Breast epithelium (tissue), 4 donors: ENCODE measurements at regions not wholly inside any gene's neighbourhood (a gene's known extent, or its start where the extent isn't known, plus 50 kb on each side); places are given as distances from the start of the nearest gene placed in this dataset.

Experiments used
- DNase-seq, 2 donors: peaks; one replicate each; pipeline ENCODE4 v3.0.0-alpha.2; 2019; ENCODE audit warnings: low spot score in 2 of 2
- H3K27ac ChIP-seq, 2 donors: fragments of 200-600 bp; sonication (generic) in 1 of 2; one replicate each; pipeline ENCODE4 v1.5.1; 2016 to 2019; ENCODE audit warnings: mild to moderate bottlenecking in 1 of 2
- H3K27me3 ChIP-seq, 2 donors: fragments of 200-600 bp; sonication (generic) in 1 of 2; one replicate each; pipeline versions ENCODE4 v1.5.1 to v1.6.0; 2017 to 2019; ENCODE audit warnings: control low read depth in 1 of 2, mild to moderate bottlenecking in 1 of 2
- H3K36me3 ChIP-seq: fragments of 200-600 bp; one replicate; pipeline ENCODE4 v1.5.1; 2019
- H3K4me1 ChIP-seq, 2 donors: fragments of 200-600 bp; sonication (generic); one replicate each; pipeline ENCODE4 v1.5.1; 2016 to 2019; ENCODE audit warnings: control low read depth in 1 of 2
- H3K4me3 ChIP-seq, 3 donors: fragments of 200-600 bp; sonication (generic); 1 replicate in 2 of 3; 2 replicates in 1 of 3; pipeline ENCODE4 v1.5.1; 2016 to 2019; ENCODE audit warnings: mild to moderate bottlenecking in 3 of 3, moderate library complexity in 2 of 3
- H3K9me3 ChIP-seq, 2 donors: fragments of 200-600 bp; sonication (generic) in 1 of 2; one replicate each; pipeline ENCODE4 v1.5.1; 2016 to 2019; ENCODE audit warnings: control low read depth in 1 of 2
- POLR2A ChIP-seq: fragments of 450-650 bp; IDR thresholded peaks from one replicate; pipeline ENCODE4 v1.6.1; 2016; ENCODE audit warnings: antibody characterized with exemption, mild to moderate bottlenecking, moderate library complexity
- POLR2AphosphoS5 ChIP-seq, 3 donors: sonication (generic); formaldehyde crosslinking; IDR thresholded peaks; one replicate each; pipeline ENCODE4 v1.6.1; 2017; ENCODE audit warnings: antibody characterized with exemption in 3 of 3
- intact Hi-C: fragments of 100-400 bp; cut with DNase I; formaldehyde crosslinking; loops from one replicate; pipeline ENCODE4 v1.15.1; 2023; ENCODE audit warnings: low total_unique reads
- TF ChIP-seq, protein P1 (sequence below), 3 donors: fragments of 450-650 bp; IDR thresholded peaks; one replicate each; pipeline ENCODE4 v1.5.1; 2016 to 2017; ENCODE audit warnings: antibody characterized with exemption in 3 of 3, mild to moderate bottlenecking in 3 of 3, moderate library complexity in 3 of 3

DNA sequence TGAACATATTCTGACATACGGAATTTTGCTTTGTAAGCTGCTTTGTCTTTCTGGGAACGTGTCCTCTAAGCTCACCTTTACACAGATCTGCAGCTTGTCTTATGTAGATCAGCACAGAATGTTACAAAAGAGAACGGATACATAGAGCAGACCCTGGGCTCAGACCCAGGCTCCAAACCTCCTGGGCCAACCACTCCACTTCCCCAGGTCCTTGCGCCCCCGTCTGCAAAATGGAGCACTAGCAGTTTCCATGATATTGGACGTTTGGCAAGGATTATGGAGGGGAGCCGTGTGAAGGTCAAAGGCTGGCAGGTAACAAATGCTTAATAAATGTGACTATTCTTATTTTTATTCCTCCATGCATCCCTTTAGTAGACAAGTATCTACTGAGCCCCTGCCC, 358.4 kb downstream of the CTTN start:
- intact Hi-C loops, result no loop called here

DNA sequence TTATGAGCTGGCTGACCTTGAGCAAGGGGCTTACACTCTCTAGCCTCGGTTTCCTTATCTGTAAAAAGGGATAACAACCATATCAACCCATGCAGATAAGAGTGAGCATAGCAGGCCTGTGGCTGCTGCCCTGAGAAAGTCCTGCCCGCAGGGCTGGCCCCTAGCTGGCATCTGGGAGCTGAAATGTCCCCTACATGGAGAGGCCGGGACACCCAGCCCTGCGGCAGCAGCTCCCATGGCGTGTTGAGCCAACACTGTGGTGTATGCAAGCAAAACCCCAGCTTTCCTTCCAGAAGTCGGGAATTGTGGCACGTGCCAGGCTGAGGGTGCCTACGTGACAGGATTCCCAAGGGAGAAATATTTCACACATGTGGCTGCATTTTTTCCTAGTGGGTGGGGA, 358.9 kb downstream of the CTTN start:
- H3K4me1 ChIP-seq, result no peaks in the 10 kb centered on the region
- no peak overlapping the region for H3K4me3 ChIP-seq
- TF ChIP-seq, protein P1, sequence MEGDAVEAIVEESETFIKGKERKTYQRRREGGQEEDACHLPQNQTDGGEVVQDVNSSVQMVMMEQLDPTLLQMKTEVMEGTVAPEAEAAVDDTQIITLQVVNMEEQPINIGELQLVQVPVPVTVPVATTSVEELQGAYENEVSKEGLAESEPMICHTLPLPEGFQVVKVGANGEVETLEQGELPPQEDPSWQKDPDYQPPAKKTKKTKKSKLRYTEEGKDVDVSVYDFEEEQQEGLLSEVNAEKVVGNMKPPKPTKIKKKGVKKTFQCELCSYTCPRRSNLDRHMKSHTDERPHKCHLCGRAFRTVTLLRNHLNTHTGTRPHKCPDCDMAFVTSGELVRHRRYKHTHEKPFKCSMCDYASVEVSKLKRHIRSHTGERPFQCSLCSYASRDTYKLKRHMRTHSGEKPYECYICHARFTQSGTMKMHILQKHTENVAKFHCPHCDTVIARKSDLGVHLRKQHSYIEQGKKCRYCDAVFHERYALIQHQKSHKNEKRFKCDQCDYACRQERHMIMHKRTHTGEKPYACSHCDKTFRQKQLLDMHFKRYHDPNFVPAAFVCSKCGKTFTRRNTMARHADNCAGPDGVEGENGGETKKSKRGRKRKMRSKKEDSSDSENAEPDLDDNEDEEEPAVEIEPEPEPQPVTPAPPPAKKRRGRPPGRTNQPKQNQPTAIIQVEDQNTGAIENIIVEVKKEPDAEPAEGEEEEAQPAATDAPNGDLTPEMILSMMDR (IDR thresholded peaks at IDR 0.05), result no peak
- TF ChIP-seq POLR2AphosphoS5 (IDR thresholded peaks at IDR 0.05) (no peak), POLR2A (no peak)
- intact Hi-C loops, result no loop called here
- H3K27me3 ChIP-seq, result peaks cover 0 to 3% of the 10 kb centered on the region in 2 donors
- DNase-seq, result no peak
- H3K36me3 ChIP-seq, result no peaks in the 10 kb centered on the region
- no peak overlapping the region for H3K27ac ChIP-seq
- H3K9me3 ChIP-seq, result peaks cover 0 to 14% of the 10 kb centered on the region in 2 donors

More for the DNA sequence above, 358.4 kb downstream of the CTTN start:
- TF ChIP-seq, protein P1 (IDR thresholded peaks at IDR 0.05), result no peak
- TF ChIP-seq POLR2A (no peak), POLR2AphosphoS5 (IDR thresholded peaks at IDR 0.05) (no peak)
- H3K4me3 ChIP-seq, result no peak overlapping the region
- H3K9me3 ChIP-seq, result peaks cover 1 to 14% of the 10 kb centered on the region in 2 donors
- no peak overlapping the region for H3K27ac ChIP-seq
- H3K27me3 ChIP-seq, result peaks cover 0 to 3% of the 10 kb centered on the region in 2 donors
- H3K36me3 ChIP-seq, result peaks cover 2% of the 10 kb centered on the region
- no peaks in the 10 kb centered on the region for H3K4me1 ChIP-seq
- no peak for DNase-seq

DNA sequence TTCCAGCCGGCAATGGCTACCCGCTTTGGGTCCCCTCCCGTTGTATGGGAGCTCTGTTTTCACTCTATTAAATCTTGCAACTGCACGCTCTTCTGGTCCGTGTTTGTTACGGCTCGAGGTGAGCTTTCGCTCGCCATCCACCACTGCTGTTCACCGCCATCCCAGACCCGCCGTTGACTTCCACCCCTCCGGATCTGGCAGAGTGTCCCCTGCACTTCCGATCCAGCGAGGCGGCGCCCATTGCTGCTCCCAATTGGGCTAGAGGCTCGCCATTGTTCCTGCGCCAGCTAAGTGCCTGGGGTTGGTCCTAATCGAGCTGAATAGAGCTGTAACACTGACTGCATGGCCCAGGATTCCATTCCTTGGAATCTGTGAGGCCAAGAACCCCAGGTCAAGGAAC, 359.9 kb downstream of the CTTN start:
- peaks cover 0 to 3% of the 10 kb centered on the region in 2 donors for H3K27me3 ChIP-seq
- H3K4me3 ChIP-seq, result no peak overlapping the region
- H3K9me3 ChIP-seq, result peaks cover 0 to 14% of the 10 kb centered on the region in 2 donors
- no peaks in the 10 kb centered on the region for H3K36me3 ChIP-seq
- intact Hi-C loops, result no loop called here
- no peaks in the 10 kb centered on the region for H3K4me1 ChIP-seq
- H3K27ac ChIP-seq, result no peak overlapping the region
- TF ChIP-seq, protein P1 (IDR thresholded peaks at IDR 0.05), result no peak
- TF ChIP-seq POLR2AphosphoS5 (IDR thresholded peaks at IDR 0.05), result no peak
- no peak for TF ChIP-seq POLR2A
- no peak for DNase-seq

DNA sequence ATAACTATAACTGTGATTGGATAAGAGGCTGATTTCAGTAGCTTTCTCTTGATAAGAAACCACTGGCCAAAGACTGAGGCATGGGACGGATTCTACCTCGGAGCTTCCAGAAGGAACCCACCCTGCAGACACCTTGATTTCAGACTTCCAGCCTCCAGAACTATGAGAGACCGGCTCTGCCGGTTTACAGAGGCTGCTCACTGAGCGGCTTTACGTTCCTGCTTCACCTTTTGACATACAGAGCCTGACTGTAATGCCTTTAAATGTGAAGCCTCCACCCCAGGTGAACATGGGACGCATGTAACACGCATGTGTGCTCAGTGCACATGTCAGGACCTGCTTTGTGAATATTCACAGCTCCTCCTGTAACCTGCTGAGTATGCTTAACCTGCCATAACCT, 361.5 kb downstream of the CTTN start:
- Histone ChIP-seq H3K36me3 (no peaks in the 10 kb centered on the region), H3K27ac (no peak overlapping the region), H3K9me3 (peaks cover 0 to 14% of the 10 kb centered on the region in 2 donors), H3K4me1 (no peaks in the 10 kb centered on the region), H3K27me3 (peaks cover 0 to 3% of the 10 kb centered on the region in 2 donors), H3K4me3 (no peak overlapping the region)
- DNase-seq, result no peak
- intact Hi-C loops, result no loop called here
- TF ChIP-seq POLR2AphosphoS5 (IDR thresholded peaks at IDR 0.05) (no peak), POLR2A (no peak)
- TF ChIP-seq, protein P1 (IDR thresholded peaks at IDR 0.05), result no peak

DNA sequence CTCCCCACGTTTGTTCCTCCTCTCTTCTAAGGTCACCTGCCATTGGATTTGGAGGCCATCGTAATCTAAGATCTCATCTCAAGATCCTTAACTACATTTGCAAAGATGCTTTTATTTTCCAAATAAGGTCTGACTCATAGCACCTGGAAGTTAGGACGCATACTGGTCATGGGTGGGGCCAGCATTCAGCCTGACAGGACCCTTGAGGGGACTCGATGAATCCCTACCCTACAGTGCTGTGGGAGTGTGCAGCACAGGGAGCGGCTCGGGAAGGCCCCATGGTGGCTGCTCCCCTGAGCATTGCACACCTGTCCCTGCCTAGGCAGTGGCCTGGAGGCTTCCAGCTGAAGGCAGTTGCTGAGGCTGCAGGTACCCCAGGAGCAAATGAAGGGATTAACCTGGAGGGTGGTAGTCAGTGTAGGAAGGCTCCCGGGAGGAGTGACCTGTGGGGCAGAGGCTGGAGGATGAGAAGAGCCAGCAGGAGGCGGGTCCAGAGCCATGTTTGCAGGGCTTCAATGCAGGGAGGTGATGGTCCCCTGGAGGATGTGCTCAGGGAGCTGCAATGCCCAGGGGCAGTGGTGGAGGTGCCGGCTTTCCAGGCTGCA, 362.2 kb downstream of the CTTN start:
- H3K36me3 ChIP-seq, result no peaks in the 10 kb centered on the region
- no peak overlapping the region for H3K27ac ChIP-seq
- no peak for TF ChIP-seq POLR2A
- TF ChIP-seq, protein P1 (IDR thresholded peaks at IDR 0.05), result no peak
- no peak for TF ChIP-seq POLR2AphosphoS5 (IDR thresholded peaks at IDR 0.05)
- DNase-seq, result no peak
- H3K27me3 ChIP-seq, result peaks cover 0 to 3% of the 10 kb centered on the region in 2 donors
- H3K4me3 ChIP-seq, result no peak overlapping the region
- intact Hi-C loops, result no loop called here
- peaks cover 0 to 14% of the 10 kb centered on the region in 2 donors for H3K9me3 ChIP-seq
- no peaks in the 10 kb centered on the region for H3K4me1 ChIP-seq
